DND-41 (cell line): ENCODE measurements at regions not wholly inside any gene's neighbourhood (a gene's known extent, or its start where the extent isn't known, plus 50 kb on each side); places are given as distances from the start of the nearest gene placed in this dataset.

Experiments used
- ATAC-seq: fragments of 200-7000 bp; cut with Tn5 transposase; 3 replicates; pipeline ENCODE4 v1.9.1; 2021; ENCODE audit warnings: low read depth; ENCODE audit not compliant: insufficient read depth
- DNase-seq: peaks from one replicate; pipeline ENCODE4 v3.0.0-alpha.2; 2020
- H2AFZ ChIP-seq: 2 replicates; pipeline ENCODE4 v1.6.0; 2012; ENCODE audit warnings: low read depth, low read length
- H3K27ac ChIP-seq: 2 replicates; pipeline ENCODE4 v1.5.1; 2012; ENCODE audit warnings: low read length, inconsistent platforms
- H3K27me3 ChIP-seq: fragments of 200-600 bp; sonication (generic); 2 replicates; pipeline ENCODE4 v1.6.0; 2012; ENCODE audit warnings: low read length, mild to moderate bottlenecking, inconsistent platforms; ENCODE audit not compliant: insufficient read depth, poor library complexity
- H3K36me3 ChIP-seq: 2 replicates; pipeline ENCODE4 v1.5.1; 2012; ENCODE audit warnings: low read length, inconsistent platforms; ENCODE audit not compliant: insufficient read depth
- H3K4me1 ChIP-seq: 2 replicates; pipeline ENCODE4 v1.5.1; 2012; ENCODE audit warnings: mild to moderate bottlenecking, low read length; ENCODE audit not compliant: insufficient read depth
- H3K4me2 ChIP-seq: 2 replicates; pipeline ENCODE4 v1.6.0; 2012; ENCODE audit warnings: mild to moderate bottlenecking, moderate library complexity, low read length, inconsistent platforms; ENCODE audit not compliant: insufficient read depth
- H3K4me3 ChIP-seq, 2 experiments: fragments of 200-600 bp in 1 of 2; shearing (Covaris generic) in 1 of 2; 2 replicates each; pipeline ENCODE4 v1.5.1; 2012 to 2016; ENCODE audit warnings: inconsistent platforms in 2 of 2, low read length in 2 of 2, mild to moderate bottlenecking in 2 of 2, low read depth in 1 of 2, moderate library complexity in 1 of 2
- H3K79me2 ChIP-seq: 2 replicates; pipeline ENCODE4 v1.6.0; 2012; ENCODE audit warnings: low read length, inconsistent platforms; ENCODE audit not compliant: insufficient read depth
- H3K9ac ChIP-seq: 2 replicates; pipeline ENCODE4 v1.6.0; 2012; ENCODE audit warnings: low read depth, mild to moderate bottlenecking, inconsistent platforms, low read length, moderate library complexity
- H3K9me3 ChIP-seq: 2 replicates; pipeline ENCODE4 v1.5.1; 2012; ENCODE audit warnings: low read length, moderate library complexity, mild to moderate bottlenecking, inconsistent platforms; ENCODE audit not compliant: insufficient read depth, severe bottlenecking
- H4K20me1 ChIP-seq: 2 replicates; pipeline ENCODE4 v1.6.0; 2012; ENCODE audit warnings: low read length; ENCODE audit not compliant: insufficient read depth
- EZH2 ChIP-seq: IDR thresholded peaks from 3 replicates; pipeline ENCODE4 v1.6.1; 2012; ENCODE audit warnings: borderline replicate concordance, low read depth, mild to moderate bottlenecking, moderate library complexity, low read length, inconsistent platforms; ENCODE audit not compliant: severe bottlenecking
- TF ChIP-seq, protein P1 (sequence below): IDR thresholded peaks from 2 replicates; pipeline ENCODE4 v1.5.1; 2012; ENCODE audit warnings: borderline replicate concordance, low read length, moderate library complexity, mild to moderate bottlenecking; ENCODE audit not compliant: poor library complexity, severe bottlenecking; ENCODE audit errors: extremely low read depth

DNA sequence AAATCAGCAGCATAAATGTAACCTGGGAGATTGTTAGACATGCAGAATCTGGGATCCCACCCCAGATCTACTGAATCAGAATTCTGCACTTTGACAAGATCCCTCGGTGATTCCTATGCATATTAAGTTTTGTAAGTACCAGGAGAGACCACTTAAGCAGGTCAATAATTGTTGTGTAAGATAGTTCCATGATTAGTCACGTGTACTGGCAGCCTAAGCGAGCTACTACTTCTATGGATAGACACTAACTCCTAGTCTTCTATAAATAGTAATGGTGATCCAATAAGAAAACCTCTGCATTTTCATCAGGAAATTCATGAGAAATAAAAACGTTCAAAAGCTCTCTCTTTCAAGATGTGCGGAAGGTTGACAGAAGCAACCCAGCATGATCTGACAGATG, 988.2 kb upstream of the CHAC2 start:
- no peak overlapping the region for H3K4me3 ChIP-seq
- H3K27ac ChIP-seq, result no peak overlapping the region
- no peak overlapping the region for H2AFZ ChIP-seq
- ATAC-seq (no peak), DNase-seq (no peak)
- no peak overlapping the region for H3K9ac ChIP-seq
- no peaks in the 10 kb centered on the region for H3K4me1 ChIP-seq
- TF ChIP-seq, protein P1, sequence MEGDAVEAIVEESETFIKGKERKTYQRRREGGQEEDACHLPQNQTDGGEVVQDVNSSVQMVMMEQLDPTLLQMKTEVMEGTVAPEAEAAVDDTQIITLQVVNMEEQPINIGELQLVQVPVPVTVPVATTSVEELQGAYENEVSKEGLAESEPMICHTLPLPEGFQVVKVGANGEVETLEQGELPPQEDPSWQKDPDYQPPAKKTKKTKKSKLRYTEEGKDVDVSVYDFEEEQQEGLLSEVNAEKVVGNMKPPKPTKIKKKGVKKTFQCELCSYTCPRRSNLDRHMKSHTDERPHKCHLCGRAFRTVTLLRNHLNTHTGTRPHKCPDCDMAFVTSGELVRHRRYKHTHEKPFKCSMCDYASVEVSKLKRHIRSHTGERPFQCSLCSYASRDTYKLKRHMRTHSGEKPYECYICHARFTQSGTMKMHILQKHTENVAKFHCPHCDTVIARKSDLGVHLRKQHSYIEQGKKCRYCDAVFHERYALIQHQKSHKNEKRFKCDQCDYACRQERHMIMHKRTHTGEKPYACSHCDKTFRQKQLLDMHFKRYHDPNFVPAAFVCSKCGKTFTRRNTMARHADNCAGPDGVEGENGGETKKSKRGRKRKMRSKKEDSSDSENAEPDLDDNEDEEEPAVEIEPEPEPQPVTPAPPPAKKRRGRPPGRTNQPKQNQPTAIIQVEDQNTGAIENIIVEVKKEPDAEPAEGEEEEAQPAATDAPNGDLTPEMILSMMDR, result no peak
- no peak for TF ChIP-seq EZH2
- no peaks in the 10 kb centered on the region for H3K9me3 ChIP-seq
- H3K79me2 ChIP-seq, result no peaks in the 10 kb centered on the region
- no peak overlapping the region for H3K4me2 ChIP-seq
- no peaks in the 10 kb centered on the region for H3K36me3 ChIP-seq
- H3K27me3 ChIP-seq, result no peaks in the 10 kb centered on the region
- H4K20me1 ChIP-seq, result no peaks in the 10 kb centered on the region

DNA sequence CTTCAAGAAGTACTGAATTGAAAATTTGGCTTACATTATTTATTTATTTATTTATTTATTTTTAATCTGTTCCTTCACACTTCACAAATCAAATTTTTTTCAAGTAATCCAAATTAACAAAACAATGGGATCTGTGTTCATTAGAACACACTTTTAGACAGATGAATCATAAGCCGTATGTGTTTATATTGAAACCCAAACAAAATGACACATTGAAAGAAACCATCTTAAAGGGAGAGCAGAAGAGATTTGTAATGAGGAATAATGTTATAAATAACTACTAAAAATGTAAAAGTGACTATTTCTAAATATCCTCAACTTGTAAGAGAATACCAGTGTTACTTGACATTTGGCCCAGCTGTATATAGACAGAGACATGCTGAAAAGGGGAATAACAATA, 991.0 kb upstream of the CHAC2 start:
- Histone ChIP-seq H3K4me3 (no peak overlapping the region), H3K36me3 (no peaks in the 10 kb centered on the region), H2AFZ (no peak overlapping the region), H3K79me2 (no peaks in the 10 kb centered on the region), H3K4me2 (no peak overlapping the region), H3K9me3 (no peaks in the 10 kb centered on the region), H4K20me1 (no peaks in the 10 kb centered on the region), H3K4me1 (no peaks in the 10 kb centered on the region), H3K27me3 (no peaks in the 10 kb centered on the region), H3K9ac (no peak overlapping the region), H3K27ac (no peak overlapping the region)
- ATAC-seq (no peak), DNase-seq (no peak)
- TF ChIP-seq EZH2, result no peak
- TF ChIP-seq, protein P1, result no peak

DNA sequence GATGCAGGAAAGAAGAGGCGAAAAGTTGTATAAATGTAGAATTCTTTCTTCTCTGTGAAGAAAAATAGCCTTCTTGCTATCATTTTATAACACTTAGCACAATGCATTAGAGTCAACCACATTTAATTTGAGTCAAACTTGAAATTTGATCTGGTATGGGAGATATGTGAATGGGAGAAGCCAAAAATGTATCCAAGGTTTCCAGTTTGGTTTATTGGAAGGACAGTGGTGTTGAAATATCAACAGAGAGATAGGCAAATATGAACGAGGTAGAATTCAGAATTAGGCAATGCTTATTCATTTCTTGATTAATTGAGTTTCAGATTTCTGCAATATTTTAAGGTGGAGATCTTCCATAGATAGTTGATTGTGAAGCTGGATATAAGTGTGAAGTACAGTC, 991.9 kb upstream of the CHAC2 start:
- Histone ChIP-seq H3K9me3 (no peaks in the 10 kb centered on the region), H3K27ac (no peak overlapping the region), H4K20me1 (no peaks in the 10 kb centered on the region), H3K36me3 (no peaks in the 10 kb centered on the region), H3K4me2 (no peak overlapping the region), H3K4me3 (no peak overlapping the region), H2AFZ (no peak overlapping the region), H3K9ac (no peak overlapping the region), H3K4me1 (no peaks in the 10 kb centered on the region), H3K79me2 (no peaks in the 10 kb centered on the region), H3K27me3 (no peaks in the 10 kb centered on the region)
- ATAC-seq, result no peak
- DNase-seq, result no peak
- TF ChIP-seq, protein P1, result no peak
- no peak for TF ChIP-seq EZH2

DNA sequence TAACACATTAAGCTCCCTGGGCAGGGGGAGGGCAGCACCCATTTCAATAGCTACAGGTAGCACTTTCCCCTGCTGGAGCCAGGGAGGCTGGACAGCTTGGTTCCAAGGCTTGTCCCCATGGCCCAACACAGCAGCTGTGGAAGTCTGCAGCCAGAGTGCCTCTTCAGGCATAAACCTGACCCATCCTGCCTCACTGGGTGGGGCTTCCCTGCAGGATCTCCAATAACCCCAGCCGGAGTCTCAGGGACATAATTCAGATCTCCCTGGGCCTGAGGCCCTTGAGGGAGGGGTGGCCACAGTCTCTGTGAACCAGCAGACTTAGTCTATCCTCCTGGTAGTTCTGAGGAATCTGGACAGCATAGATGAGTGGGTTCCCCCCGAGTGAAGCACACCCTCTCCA, 1001.9 kb upstream of the CHAC2 start:
- no peak overlapping the region for H2AFZ ChIP-seq
- H3K4me1 ChIP-seq, result no peaks in the 10 kb centered on the region
- no peaks in the 10 kb centered on the region for H4K20me1 ChIP-seq
- ATAC-seq, result no peak
- H3K79me2 ChIP-seq, result no peaks in the 10 kb centered on the region
- H3K4me2 ChIP-seq, result no peak overlapping the region
- H3K36me3 ChIP-seq, result no peaks in the 10 kb centered on the region
- TF ChIP-seq, protein P1, result no peak
- no peak for TF ChIP-seq EZH2
- H3K9me3 ChIP-seq, result no peaks in the 10 kb centered on the region
- DNase-seq, result no peak
- no peaks in the 10 kb centered on the region for H3K27me3 ChIP-seq
- H3K4me3 ChIP-seq, result no peak overlapping the region
- H3K27ac ChIP-seq, result no peak overlapping the region
- no peak overlapping the region for H3K9ac ChIP-seq
